C4-2B (cell line): ENCODE measurements at regions not wholly inside any gene's neighbourhood (a gene's known extent, or its start where the extent isn't known, plus 50 kb on each side); places are given as distances from the start of the nearest gene placed in this dataset.

Experiments used
- CTCF ChIP-seq: fragments of 450-650 bp; conservative IDR thresholded peaks from 2 replicates; pipeline ENCODE4 v1.5.1; 2017; ENCODE audit warnings: mild to moderate bottlenecking
- ZFX ChIP-seq: fragments of 450-650 bp; IDR thresholded peaks from 2 replicates; pipeline ENCODE4 v1.6.1; 2017

- TF ChIP-seq CTCF, result no peak
- no peak for TF ChIP-seq ZFX
These were observed 221.2 kb downstream of the NR2F2 start for GRCh38 chr15:96551722-96552121.
